ENCODE measurements at regions not wholly inside any gene's neighbourhood (a gene's known extent, or its start where the extent isn't known, plus 50 kb on each side); places are given as distances from the start of the nearest gene placed in this dataset.

GRCh38 chr6:137788248-137788647 lies 78.8 kb upstream of the TNFAIP3 start:
- TF ChIP-seq POLR2A (IDR thresholded peaks at IDR 0.05; ENCODE audit: low read depth, low read length), result no peak
- no peak for TF ChIP-seq EP300 (IDR thresholded peaks at IDR 0.05; ENCODE audit: borderline replicate concordance in 1 of 2, control insufficient read depth in 1 of 2, low read depth in 2 of 2, low read length in 2 of 2)
- TF ChIP-seq CBX3 (IDR thresholded peaks at IDR 0.05; ENCODE audit: borderline replicate concordance, low read depth), result no peak
- TF ChIP-seq SMARCA5 (IDR thresholded peaks at IDR 0.05), result no peak
